Thyroid gland (tissue), 4 donors: ENCODE measurements at regions not wholly inside any gene's neighbourhood (a gene's known extent, or its start where the extent isn't known, plus 50 kb on each side); places are given as distances from the start of the nearest gene placed in this dataset.
A peak's percentile ranks its signal among the peaks of the same experiment; 100 is the strongest.
"Not testable (repeated sequence)": the region's sequence is repeated elsewhere in the genome, so short reads cannot be mapped to it uniquely, and the experiment has no call there.

Experiments
- DNase-seq, 2 donors: peaks; one replicate each; pipeline ENCODE4 v3.0.0-alpha.2; 2019
- H3K27ac ChIP-seq, 3 donors: fragments of 200-600 bp; sonication (generic); 1 replicate in 2 of 3; 2 replicates in 1 of 3; pipeline ENCODE4 v1.5.1; 2016 to 2019; ENCODE audit warnings: mild to moderate bottlenecking in 1 of 3, moderate library complexity in 1 of 3
- H3K27me3 ChIP-seq: fragments of 200-600 bp; sonication (generic); one replicate; pipeline ENCODE4 v1.5.1; 2019
- H3K36me3 ChIP-seq, 2 donors: fragments of 200-600 bp; sonication (generic); one replicate each; pipeline ENCODE4 v1.5.1; 2016 to 2019
- H3K4me1 ChIP-seq, 2 donors: fragments of 200-600 bp; sonication (generic); one replicate each; pipeline ENCODE4 v1.5.1; 2017 to 2019
- H3K4me3 ChIP-seq, 3 donors: fragments of 200-600 bp; sonication (generic); replicated peaks in 1 of 3; 1 replicate in 2 of 3; 2 replicates in 1 of 3; pipeline ENCODE4 v1.5.1; 2016; ENCODE audit warnings: mild to moderate bottlenecking in 1 of 3
- H3K9me3 ChIP-seq: fragments of 200-600 bp; sonication (generic); one replicate; pipeline ENCODE4 v1.5.1; 2017
- CTCF ChIP-seq, 6 experiments: fragments of 200-600 bp in 3 of 6; fragments of 450-650 bp in 3 of 6; sonication (generic) in 3 of 6; IDR thresholded peaks; one replicate each; pipeline ENCODE4 v1.5.1; 2016 to 2019; ENCODE audit warnings: antibody characterized with exemption in 6 of 6, mild to moderate bottlenecking in 2 of 6, inconsistent platforms in 1 of 6, moderate library complexity in 1 of 6
- POLR2A ChIP-seq, 2 donors: fragments of 450-650 bp; IDR thresholded peaks; one replicate each; pipeline ENCODE4 v1.6.1; 2017; ENCODE audit warnings: antibody characterized with exemption in 2 of 2, mild to moderate bottlenecking in 2 of 2, moderate library complexity in 1 of 2
- WGBS, 2 donors: methylation state at CpG; one replicate each; pipeline ENCODE4 v1.1.5; 2017; 5-methylcytosine and 5-hydroxymethylcytosine counted together
- intact Hi-C: fragments of 100-400 bp; cut with DNase I; formaldehyde crosslinking; loops from one replicate; pipeline ENCODE4 v1.15.1; 2023

DNA sequence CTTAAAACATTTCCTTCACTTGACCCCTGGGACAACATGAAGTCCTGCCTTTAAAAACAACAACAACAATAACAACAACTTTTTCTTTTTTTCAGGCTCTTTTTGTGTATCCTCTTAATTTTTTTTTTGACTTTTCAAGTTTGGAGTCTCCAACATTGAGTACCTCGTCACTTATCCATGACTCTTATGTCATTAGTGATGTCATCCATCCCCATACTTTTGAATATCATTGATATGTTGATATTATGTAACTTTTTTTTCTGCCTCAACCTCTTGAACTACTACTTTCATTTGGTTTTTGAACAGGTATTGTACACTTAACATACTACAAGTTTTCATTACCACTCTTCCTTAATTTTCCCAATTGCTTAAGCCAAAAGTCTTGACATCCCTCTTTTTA lies 143.0 kb upstream of the ATXN7L3B start:
- intact Hi-C loops = no loop called here
- TF ChIP-seq CTCF (IDR thresholded peaks at IDR 0.05) (no peak), POLR2A (IDR thresholded peaks at IDR 0.05) (no peak)
- Histone ChIP-seq H3K9me3 (no peaks in the 10 kb centered on the region), H3K4me3 (no peak overlapping the region), H3K27ac (no peak overlapping the region), H3K4me1 (no peaks in the 10 kb centered on the region), H3K36me3 (no peaks in the 10 kb centered on the region), H3K27me3 (no peaks in the 10 kb centered on the region)
- 79 to 95% methylated on average over 1 of the region's 1 CpG for WGBS, 2 donors
- no peak for DNase-seq

- H3K9me3 ChIP-seq = no peaks in the 10 kb centered on the region
- 76 to 86% methylated on average over 2 of the region's 2 CpGs for WGBS, 2 donors
- H3K27ac ChIP-seq = no peak overlapping the region
- DNase-seq = no peak
- no peak overlapping the region for H3K4me3 ChIP-seq
- TF ChIP-seq CTCF (IDR thresholded peaks at IDR 0.05) (no peak), POLR2A (IDR thresholded peaks at IDR 0.05) (no peak)
- H3K27me3 ChIP-seq = no peaks in the 10 kb centered on the region
- intact Hi-C loops = no loop called here
- no peaks in the 10 kb centered on the region for H3K36me3 ChIP-seq
- no peaks in the 10 kb centered on the region for H3K4me1 ChIP-seq
Observed at GRCh38 chr12:74401035-74401434, 136.6 kb upstream of the ATXN7L3B start.

- WGBS, 2 donors = 86 to 91% methylated on average over 3 of the region's 3 CpGs
- no peak for DNase-seq
- H3K27ac ChIP-seq = no peak overlapping the region
- no peaks in the 10 kb centered on the region for H3K36me3 ChIP-seq
- no peaks in the 10 kb centered on the region for H3K9me3 ChIP-seq
- TF ChIP-seq CTCF (IDR thresholded peaks at IDR 0.05) (no peak), POLR2A (IDR thresholded peaks at IDR 0.05) (no peak)
- H3K4me3 ChIP-seq = no peak overlapping the region
- no peaks in the 10 kb centered on the region for H3K4me1 ChIP-seq
- no peaks in the 10 kb centered on the region for H3K27me3 ChIP-seq
- intact Hi-C loops = no loop called here
Observed at GRCh38 chr12:74401966-74402365, 135.7 kb upstream of the ATXN7L3B start.

- H3K27me3 ChIP-seq, H3K27ac ChIP-seq, H3K4me1 ChIP-seq, H3K9me3 ChIP-seq, DNase-seq, intact Hi-C loops, H3K4me3 ChIP-seq, H3K36me3 ChIP-seq: not testable (repeated sequence)
- 50 to 80% methylated on average over 1 to 7 of the region's 12 CpGs for WGBS, 2 donors
Observed at GRCh38 chr12:74403221-74403470, 134.5 kb upstream of the ATXN7L3B start.

DNA sequence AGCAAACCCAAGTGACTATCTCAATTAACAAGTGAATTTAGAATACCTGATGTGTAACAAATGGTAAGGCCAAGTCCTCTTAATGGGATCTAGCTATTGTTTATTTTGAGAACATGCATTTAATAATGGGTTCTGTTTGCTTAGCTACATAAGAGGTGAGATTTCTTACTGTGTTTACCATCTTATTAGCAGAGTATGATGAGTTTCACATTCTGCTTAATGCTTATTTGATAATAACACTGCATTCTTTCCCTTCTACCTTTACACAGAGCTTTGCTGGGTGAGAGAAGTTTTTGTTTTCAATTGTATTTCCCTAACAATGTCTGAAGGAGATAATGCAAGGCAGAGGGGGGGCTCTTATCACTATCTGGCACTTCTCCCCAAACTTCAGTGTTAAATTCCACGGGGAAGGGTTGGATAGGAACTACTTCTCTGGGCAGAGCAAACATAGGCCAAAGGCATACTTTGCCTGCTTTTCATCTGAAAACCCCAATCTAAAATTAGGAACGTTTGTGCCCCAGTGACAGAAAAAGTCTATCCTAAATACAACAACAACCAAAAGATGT lies 129.0 kb upstream of the ATXN7L3B start:
- 14 to 24% methylated on average over 2 of the region's 2 CpGs for WGBS, 2 donors
- Histone ChIP-seq H3K27me3 (no peaks in the 10 kb centered on the region), H3K36me3 (no peaks in the 10 kb centered on the region), H3K9me3 (no peaks in the 10 kb centered on the region), H3K27ac (no peak overlapping the region), H3K4me1 (no peaks in the 10 kb centered on the region), H3K4me3 (no peak overlapping the region)
- intact Hi-C loops = no loop called here
- TF ChIP-seq CTCF (IDR thresholded peaks at IDR 0.05) = no peak
- no peak for TF ChIP-seq POLR2A (IDR thresholded peaks at IDR 0.05)
- DNase-seq = no peak

GRCh38 chr12:74412606-74413230 lies 124.9 kb upstream of the ATXN7L3B start:
- no peaks in the 10 kb centered on the region for H3K4me1 ChIP-seq
- no peaks in the 10 kb centered on the region for H3K9me3 ChIP-seq
- TF ChIP-seq CTCF (IDR thresholded peaks at IDR 0.05) (peak in 4 of 6 experiments; percentile 13 to 38 (median 29)), POLR2A (IDR thresholded peaks at IDR 0.05) (no peak)
- no peaks in the 10 kb centered on the region for H3K36me3 ChIP-seq
- H3K27me3 ChIP-seq = no peaks in the 10 kb centered on the region
- H3K4me3 ChIP-seq = no peak overlapping the region
- intact Hi-C loops = no loop called here
- WGBS, 2 donors = 46 to 52% methylated on average over 2 of the region's 2 CpGs
- no peak for DNase-seq
- H3K27ac ChIP-seq = no peak overlapping the region
